KMS-11 (cell line): ENCODE measurements at regions not wholly inside any gene's neighbourhood (a gene's known extent, or its start where the extent isn't known, plus 50 kb on each side); places are given as distances from the start of the nearest gene placed in this dataset.

ENCODE experiments used
- H2AFZ ChIP-seq: fragments of 200-600 bp; sonication (generic); 2 replicates; pipeline ENCODE4 v1.6.1; 2016; ENCODE audit warnings: antibody characterized with exemption, mixed run types, low read depth
- H3K27ac ChIP-seq: fragments of 200-600 bp; sonication (generic); 2 replicates; pipeline ENCODE4 v1.6.1; 2016; ENCODE audit warnings: mild to moderate bottlenecking, mixed run types
- H3K27me3 ChIP-seq: fragments of 200-600 bp; sonication (generic); 2 replicates; pipeline ENCODE4 v1.6.1; 2017; ENCODE audit warnings: mild to moderate bottlenecking, low read depth, mixed run types, moderate library complexity; ENCODE audit not compliant: insufficient read depth
- H3K36me3 ChIP-seq: fragments of 200-600 bp; sonication (generic); 2 replicates; pipeline ENCODE4 v1.6.1; 2017; ENCODE audit warnings: mild to moderate bottlenecking, mixed run types; ENCODE audit not compliant: insufficient read depth
- H3K4me1 ChIP-seq: fragments of 200-600 bp; sonication (generic); 2 replicates; pipeline ENCODE4 v1.6.1; 2016; ENCODE audit warnings: mild to moderate bottlenecking, low read depth, mixed run types; ENCODE audit not compliant: poor library complexity, severe bottlenecking
- H3K4me2 ChIP-seq: fragments of 200-600 bp; sonication (generic); 2 replicates; pipeline ENCODE4 v1.7.0; 2016; ENCODE audit warnings: mild to moderate bottlenecking, mixed run types
- H3K4me3 ChIP-seq: fragments of 200-600 bp; sonication (generic); IDR thresholded peaks from 2 replicates; pipeline ENCODE4 v1.6.1; 2017; ENCODE audit warnings: low read depth, low read length, mixed read lengths; ENCODE audit not compliant: insufficient read depth
- H3K79me2 ChIP-seq: fragments of 200-600 bp; sonication (generic); 2 replicates; pipeline ENCODE4 v1.6.1; 2016; ENCODE audit warnings: low read depth, mixed run types; ENCODE audit not compliant: insufficient read depth
- H3K9ac ChIP-seq: fragments of 200-600 bp; sonication (generic); 2 replicates; pipeline ENCODE4 v1.6.1; 2016; ENCODE audit warnings: mild to moderate bottlenecking, mixed run types
- H4K20me1 ChIP-seq: fragments of 200-600 bp; sonication (generic); 2 replicates; pipeline ENCODE4 v1.6.1; 2016; ENCODE audit warnings: mild to moderate bottlenecking, mixed run types; ENCODE audit not compliant: insufficient read depth
- TF ChIP-seq, protein P1 (sequence below): fragments of 200-600 bp; sonication (generic); conservative IDR thresholded peaks from 2 replicates; pipeline ENCODE4 v1.6.1; 2017; ENCODE audit warnings: low read depth, mild to moderate bottlenecking, antibody characterized with exemption, low read length, moderate library complexity, mixed read lengths

DNA sequence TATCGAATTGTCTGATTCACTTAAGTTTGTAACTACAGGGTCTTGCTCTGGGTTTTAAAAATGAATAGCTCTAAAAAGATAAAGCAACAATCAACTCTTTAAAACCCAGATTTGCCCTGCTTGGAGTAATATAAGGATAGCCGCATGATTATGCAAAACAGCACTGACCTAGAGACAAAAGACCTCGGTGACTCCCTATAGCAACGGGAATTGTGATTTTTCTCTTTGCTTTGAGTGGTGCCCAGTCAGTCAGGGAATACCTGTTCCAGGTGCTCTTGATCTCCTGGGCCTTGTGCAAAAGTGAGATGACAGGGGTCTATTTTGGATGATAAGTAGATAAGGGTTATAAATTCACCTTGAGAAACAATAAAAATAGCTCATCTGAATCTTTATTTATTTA lies 336.3 kb upstream of the NOX3 start:
- H3K4me3 ChIP-seq, result no peak overlapping the region
- TF ChIP-seq, protein P1, sequence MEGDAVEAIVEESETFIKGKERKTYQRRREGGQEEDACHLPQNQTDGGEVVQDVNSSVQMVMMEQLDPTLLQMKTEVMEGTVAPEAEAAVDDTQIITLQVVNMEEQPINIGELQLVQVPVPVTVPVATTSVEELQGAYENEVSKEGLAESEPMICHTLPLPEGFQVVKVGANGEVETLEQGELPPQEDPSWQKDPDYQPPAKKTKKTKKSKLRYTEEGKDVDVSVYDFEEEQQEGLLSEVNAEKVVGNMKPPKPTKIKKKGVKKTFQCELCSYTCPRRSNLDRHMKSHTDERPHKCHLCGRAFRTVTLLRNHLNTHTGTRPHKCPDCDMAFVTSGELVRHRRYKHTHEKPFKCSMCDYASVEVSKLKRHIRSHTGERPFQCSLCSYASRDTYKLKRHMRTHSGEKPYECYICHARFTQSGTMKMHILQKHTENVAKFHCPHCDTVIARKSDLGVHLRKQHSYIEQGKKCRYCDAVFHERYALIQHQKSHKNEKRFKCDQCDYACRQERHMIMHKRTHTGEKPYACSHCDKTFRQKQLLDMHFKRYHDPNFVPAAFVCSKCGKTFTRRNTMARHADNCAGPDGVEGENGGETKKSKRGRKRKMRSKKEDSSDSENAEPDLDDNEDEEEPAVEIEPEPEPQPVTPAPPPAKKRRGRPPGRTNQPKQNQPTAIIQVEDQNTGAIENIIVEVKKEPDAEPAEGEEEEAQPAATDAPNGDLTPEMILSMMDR, result no peak
- H3K4me2 ChIP-seq, result no peak overlapping the region
- no peaks in the 10 kb centered on the region for H3K27me3 ChIP-seq
- no peaks in the 10 kb centered on the region for H3K36me3 ChIP-seq
- no peaks in the 10 kb centered on the region for H3K4me1 ChIP-seq
- no peak overlapping the region for H3K9ac ChIP-seq
- no peaks in the 10 kb centered on the region for H4K20me1 ChIP-seq
- H2AFZ ChIP-seq, result no peak overlapping the region
- no peak overlapping the region for H3K27ac ChIP-seq
- H3K79me2 ChIP-seq, result no peaks in the 10 kb centered on the region

DNA sequence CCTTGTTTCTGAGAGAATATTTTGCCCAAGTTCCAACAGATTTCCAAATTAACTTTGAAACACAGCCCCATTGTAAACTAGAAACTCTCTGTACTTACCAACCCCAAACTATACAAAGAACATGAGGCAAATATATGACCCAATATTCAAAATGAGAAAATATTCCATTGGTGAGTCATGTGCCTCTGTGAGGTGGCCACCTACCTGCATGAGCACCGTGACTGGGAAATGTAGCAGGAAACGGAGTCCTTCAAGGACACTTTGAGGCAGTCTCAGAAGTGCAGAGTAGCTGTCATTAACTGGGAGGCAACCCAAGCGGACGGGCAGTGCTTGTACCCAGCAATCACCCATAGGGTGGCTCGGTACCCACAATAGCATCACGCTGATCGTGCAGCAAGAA lies 335.5 kb upstream of the NOX3 start:
- TF ChIP-seq, protein P1, result no peak
- no peak overlapping the region for H3K4me2 ChIP-seq
- H3K36me3 ChIP-seq, result no peaks in the 10 kb centered on the region
- H3K9ac ChIP-seq, result no peak overlapping the region
- H3K4me3 ChIP-seq, result no peak overlapping the region
- H3K27me3 ChIP-seq, result no peaks in the 10 kb centered on the region
- no peak overlapping the region for H2AFZ ChIP-seq
- no peaks in the 10 kb centered on the region for H3K79me2 ChIP-seq
- no peak overlapping the region for H3K27ac ChIP-seq
- no peaks in the 10 kb centered on the region for H3K4me1 ChIP-seq
- no peaks in the 10 kb centered on the region for H4K20me1 ChIP-seq

DNA sequence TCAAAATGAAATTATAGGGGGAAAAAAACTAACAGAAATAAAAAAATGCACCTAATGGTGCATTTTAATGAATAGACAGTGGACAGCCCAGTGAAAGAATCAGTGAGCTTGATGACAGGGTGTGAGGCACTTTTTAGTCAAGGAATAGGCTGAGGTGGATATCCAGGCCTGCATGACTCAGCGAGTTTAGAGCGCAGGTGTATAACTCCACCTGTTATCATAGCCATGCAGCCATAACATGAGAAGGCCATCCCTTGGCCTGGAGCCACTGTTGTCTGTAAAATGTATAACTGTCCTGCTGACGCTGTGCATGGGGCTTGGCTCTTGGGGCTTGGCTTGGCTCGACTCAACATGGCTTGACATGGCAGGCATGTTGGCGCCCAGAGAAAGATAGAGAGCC lies 331.5 kb upstream of the NOX3 start:
- H3K36me3 ChIP-seq, result no peaks in the 10 kb centered on the region
- H4K20me1 ChIP-seq, result no peaks in the 10 kb centered on the region
- H3K4me3 ChIP-seq, result no peak overlapping the region
- H3K27me3 ChIP-seq, result no peaks in the 10 kb centered on the region
- H2AFZ ChIP-seq, result no peak overlapping the region
- TF ChIP-seq, protein P1, result no peak
- H3K4me2 ChIP-seq, result no peak overlapping the region
- no peaks in the 10 kb centered on the region for H3K79me2 ChIP-seq
- H3K27ac ChIP-seq, result no peak overlapping the region
- H3K9ac ChIP-seq, result no peak overlapping the region
- H3K4me1 ChIP-seq, result no peaks in the 10 kb centered on the region

DNA sequence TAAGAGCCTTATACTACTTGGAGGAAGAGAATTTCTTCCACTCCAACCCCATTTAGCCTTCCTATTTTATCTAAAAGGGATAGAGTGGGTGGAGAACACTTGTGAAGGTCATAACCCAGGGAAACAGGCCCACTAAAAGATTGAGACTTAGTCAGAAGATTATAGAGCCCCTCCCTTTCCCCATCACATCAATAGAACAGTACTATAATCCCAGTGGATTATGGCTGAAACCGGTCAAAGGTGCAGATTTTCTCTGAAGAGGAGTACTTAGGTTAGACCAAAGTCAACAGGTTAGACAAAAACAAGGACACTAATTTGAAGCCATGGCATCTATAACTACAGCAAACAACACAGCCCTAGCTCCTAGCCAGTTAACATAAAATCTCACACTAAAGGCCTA lies 330.9 kb upstream of the NOX3 start:
- no peak overlapping the region for H3K27ac ChIP-seq
- no peak overlapping the region for H2AFZ ChIP-seq
- H3K4me3 ChIP-seq, result no peak overlapping the region
- no peaks in the 10 kb centered on the region for H3K36me3 ChIP-seq
- no peak overlapping the region for H3K9ac ChIP-seq
- H3K4me1 ChIP-seq, result no peaks in the 10 kb centered on the region
- H3K27me3 ChIP-seq, result no peaks in the 10 kb centered on the region
- no peaks in the 10 kb centered on the region for H4K20me1 ChIP-seq
- no peak overlapping the region for H3K4me2 ChIP-seq
- no peaks in the 10 kb centered on the region for H3K79me2 ChIP-seq
- TF ChIP-seq, protein P1, result no peak
